GM12878 (cell line): ENCODE measurements at regions not wholly inside any gene's neighbourhood (a gene's known extent, or its start where the extent isn't known, plus 50 kb on each side); places are given as distances from the start of the nearest gene placed in this dataset.

ENCODE experiments used
- ATAC-seq: fragments of 200-7000 bp; cut with Tn5 transposase; 3 replicates; pipeline ENCODE4 v1.9.1; 2020; ENCODE audit warnings: mild to moderate bottlenecking, moderate library complexity
- BruUV-seq: library from RNA; stranded (reverse); fragments of 400-500 nt; replicated peaks from 2 replicates; lab custom pipeline; 2021; lab: Mats Ljungman, UMichigan
- CTCF ChIA-PET: fragments of 300-600 bp; sonication (Branson Sonifier 250); formaldehyde crosslinking; extraction: SDS; loops from one replicate; lab custom pipeline; 2021; ENCODE audit warnings: inconsistent platforms; lab: Yijun Ruan, JAX
- POLR2A ChIA-PET: fragments of 350-600 bp; formaldehyde crosslinking; extraction: SDS; loops from one replicate; lab custom pipeline; 2021; ENCODE audit warnings: inconsistent platforms; lab: Charles Lee
- RAD21 ChIA-PET: fragments of 300-600 bp; sonication (Branson Sonifier 250); formaldehyde crosslinking; loops from one replicate; lab custom pipeline; 2023; ENCODE audit warnings: antibody characterized with exemption; ENCODE audit not compliant: unreplicated experiment; lab: Charles Lee
- SMC1A ChIA-PET: fragments of 300-600 bp; sonication (Branson Sonifier 250); formaldehyde crosslinking; loops from one replicate; lab custom pipeline; 2023; ENCODE audit not compliant: unreplicated experiment, uncharacterized antibody; lab: Charles Lee
- DNase-seq: peaks from one replicate; pipeline ENCODE4 v3.0.0-alpha.2; 2011; ENCODE audit warnings: low read depth, low spot score
- FAIRE-seq: peaks from 3 replicates; lab custom pipeline; 2011; peaks lifted over from hg19 to GRCh38; lab: Jason Lieb, UNC
- H2AFZ ChIP-seq: 2 replicates; pipeline ENCODE4 v1.6.0; 2011; ENCODE audit warnings: low read depth, low read length, control low read depth; ENCODE audit not compliant: control insufficient read depth
- H3K27ac ChIP-seq: 2 replicates; pipeline ENCODE4 v1.5.1; 2011; ENCODE audit warnings: control low read depth; ENCODE audit not compliant: control insufficient read depth, insufficient read depth
- H3K27me3 ChIP-seq, 2 experiments: replicated peaks in 1 of 2; 2 replicates each; pipeline versions ENCODE4 v1.6.0 to v1.6.1; 2011; ENCODE audit warnings: low read length in 1 of 2; ENCODE audit not compliant: control insufficient read depth in 2 of 2, insufficient read depth in 2 of 2
- H3K36me3 ChIP-seq, 2 experiments: 2 replicates each; pipeline ENCODE4 v1.5.1; 2011; ENCODE audit warnings: low read length in 1 of 2; ENCODE audit not compliant: control insufficient read depth in 2 of 2, insufficient read depth in 2 of 2
- H3K4me1 ChIP-seq: 2 replicates; pipeline ENCODE4 v1.6.1; 2011; ENCODE audit warnings: mild to moderate bottlenecking, low read length, moderate library complexity, mixed read lengths; ENCODE audit not compliant: control insufficient read depth, insufficient read depth
- H3K4me2 ChIP-seq: 2 replicates; pipeline ENCODE4 v1.6.0; 2011; ENCODE audit warnings: control low read depth; ENCODE audit not compliant: control insufficient read depth, insufficient read depth
- H3K4me3 ChIP-seq: fragments of 200-600 bp; sonication (generic); 2 replicates; pipeline ENCODE4 v1.5.1; 2016
- H3K79me2 ChIP-seq: 2 replicates; pipeline ENCODE4 v1.6.0; 2011; ENCODE audit warnings: low read length; ENCODE audit not compliant: control insufficient read depth, insufficient read depth
- H3K9ac ChIP-seq: 2 replicates; pipeline ENCODE4 v1.8.0; 2011; ENCODE audit warnings: low read length, control low read depth, mixed read lengths; ENCODE audit not compliant: control insufficient read depth, insufficient read depth
- H3K9me3 ChIP-seq: replicated peaks from 3 replicates; pipeline ENCODE4 v1.5.1; 2011; ENCODE audit warnings: mild to moderate bottlenecking, low read length; ENCODE audit not compliant: control insufficient read depth, insufficient read depth
- H4K20me1 ChIP-seq: 2 replicates; pipeline ENCODE4 v1.6.0; 2011; ENCODE audit not compliant: control insufficient read depth, insufficient read depth
- ATF2 ChIP-seq: IDR thresholded peaks from 2 replicates; pipeline ENCODE4 v1.6.1; 2012; ENCODE audit warnings: low read length, inconsistent platforms
- BHLHE40 ChIP-seq, 2 experiments: fragments of 450-650 bp in 1 of 2; IDR thresholded peaks; 2 replicates each; pipeline ENCODE4 v1.6.1; 2011 to 2017; ENCODE audit warnings: low read depth in 2 of 2, borderline replicate concordance in 1 of 2, improper control_type of control experiment in 1 of 2, low read length in 1 of 2, mild to moderate bottlenecking in 1 of 2
- BRCA1 ChIP-seq: IDR thresholded peaks from 2 replicates; pipeline ENCODE4 v1.6.1; 2011; ENCODE audit warnings: low read depth, low read length, improper control_type of control experiment
- CHD2 ChIP-seq: IDR thresholded peaks from 2 replicates; pipeline ENCODE4 v1.6.1; 2011; ENCODE audit warnings: low read depth, low read length, improper control_type of control experiment, borderline replicate concordance
- FOS ChIP-seq: IDR thresholded peaks from 3 replicates; pipeline ENCODE4 v1.6.1; 2011; ENCODE audit warnings: borderline replicate concordance; ENCODE audit not compliant: insufficient read length; ENCODE audit errors: extremely low read depth
- FOXM1 ChIP-seq: IDR thresholded peaks from 2 replicates; pipeline ENCODE4 v1.6.1; 2012; ENCODE audit warnings: low read depth, mild to moderate bottlenecking, inconsistent platforms, low read length, moderate library complexity
- IKZF1 ChIP-seq: fragments of 450-650 bp; conservative IDR thresholded peaks from 2 replicates; pipeline ENCODE4 v1.6.1; 2017; ENCODE audit warnings: antibody characterized with exemption, mild to moderate bottlenecking
- MEF2A ChIP-seq: IDR thresholded peaks from 2 replicates; pipeline ENCODE4 v1.6.1; 2011; ENCODE audit warnings: low read depth, mild to moderate bottlenecking, low read length, moderate library complexity; ENCODE audit not compliant: insufficient read depth
- NRF1 ChIP-seq: conservative IDR thresholded peaks from 2 replicates; pipeline ENCODE4 v1.6.1; 2011; ENCODE audit warnings: mild to moderate bottlenecking, low read depth, low read length, improper control_type of control experiment
- SRF ChIP-seq, 2 experiments: IDR thresholded peaks; 2 replicates each; pipeline ENCODE4 v1.6.1; 2011; ENCODE audit warnings: low read depth in 2 of 2, low read length in 2 of 2, mild to moderate bottlenecking in 1 of 2, moderate library complexity in 1 of 2
- WGBS: methylation state at CpG from one replicate; pipeline ENCODE4 v1.1.6; 2016; ENCODE audit warnings: low lambda C conversion rate; ENCODE audit not compliant: insufficient replicate concordance, insufficient coverage; ENCODE audit errors: missing lambda C conversion rate; 5-methylcytosine and 5-hydroxymethylcytosine counted together
- in situ Hi-C: fragments of 300-500 bp; cut with MboI; formaldehyde crosslinking; loops from 9 replicates; pipeline ENCODE4 v1.14.3; 2018; ENCODE audit warnings: mixed read lengths
- intact Hi-C: fragments of 100-400 bp; cut with micrococcal nuclease; formaldehyde crosslinking; loops from one replicate; pipeline ENCODE4 v1.14.2; 2022; ENCODE audit not compliant: unreplicated experiment
- TF ChIP-seq, protein P1 (sequence below): IDR thresholded peaks from 2 replicates; pipeline ENCODE4 v1.6.1; 2012; ENCODE audit warnings: low read depth, low read length, improper control_type of control experiment

- DNase-seq, result no peak
- SMC1A ChIA-PET, result interaction anchor here (2.0 kb wide), 1 partner anchor 13 kb away, joined by 5 read pairs; no protein-coding TSS in a partner anchor
- POLR2A ChIA-PET, result interaction anchor here (0.7 kb wide), 1 partner anchor 89 kb away, joined by 4 read pairs; no protein-coding TSS in a partner anchor
- RAD21 ChIA-PET, result no interaction called here
- in situ Hi-C loops (no loop called here), intact Hi-C loops (no loop called here)
- Histone ChIP-seq H2AFZ (no peak overlapping the region), H3K9ac (no peak overlapping the region), H3K27ac (no peak overlapping the region), H3K36me3 (no peaks in the 10 kb centered on the region), H3K4me1 (no peaks in the 10 kb centered on the region), H3K27me3 (no peaks in the 10 kb centered on the region), H3K4me2 (no peak overlapping the region), H3K9me3 (no peaks in the 10 kb centered on the region), H3K79me2 (no peaks in the 10 kb centered on the region), H4K20me1 (no peaks in the 10 kb centered on the region), H3K4me3 (no peak overlapping the region)
- WGBS, result 41% methylated on average over 5 of the region's 5 CpGs
- ATAC-seq, result no peak
- BruUV-seq, result no TSS peak
- FAIRE-seq, result no peak
- CTCF ChIA-PET, result no interaction called here
- TF ChIP-seq SRF (IDR thresholded peaks at IDR 0.05; ENCODE audit: low read depth in 2 of 2, low read length in 2 of 2) (no peak), CHD2 (no peak), FOXM1 (no peak), BHLHE40 (IDR thresholded peaks at IDR 0.05; ENCODE audit: borderline replicate concordance in 1 of 2, low read depth in 2 of 2, low read length in 1 of 2) (no peak), MEF2A (no peak), ATF2 (no peak), IKZF1 (no peak), FOS (no peak), NRF1 (no peak), BRCA1 (no peak)
- TF ChIP-seq, protein P1, sequence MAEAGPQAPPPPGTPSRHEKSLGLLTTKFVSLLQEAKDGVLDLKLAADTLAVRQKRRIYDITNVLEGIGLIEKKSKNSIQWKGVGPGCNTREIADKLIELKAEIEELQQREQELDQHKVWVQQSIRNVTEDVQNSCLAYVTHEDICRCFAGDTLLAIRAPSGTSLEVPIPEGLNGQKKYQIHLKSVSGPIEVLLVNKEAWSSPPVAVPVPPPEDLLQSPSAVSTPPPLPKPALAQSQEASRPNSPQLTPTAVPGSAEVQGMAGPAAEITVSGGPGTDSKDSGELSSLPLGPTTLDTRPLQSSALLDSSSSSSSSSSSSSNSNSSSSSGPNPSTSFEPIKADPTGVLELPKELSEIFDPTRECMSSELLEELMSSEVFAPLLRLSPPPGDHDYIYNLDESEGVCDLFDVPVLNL, result no peak
Measured at GRCh38 chr13:91169321-91170050, 178.0 kb upstream of the MIR17HG start.
